GM12865 (cell line): ENCODE measurements at regions not wholly inside any gene's neighbourhood (a gene's known extent, or its start where the extent isn't known, plus 50 kb on each side); places are given as distances from the start of the nearest gene placed in this dataset.

Source experiments
- DNase-seq: peaks from one replicate; pipeline ENCODE4 v3.0.0; 2010; ENCODE audit warnings: low read depth
- H3K4me3 ChIP-seq: 2 replicates; pipeline ENCODE4 v1.5.1; 2011; ENCODE audit warnings: mild to moderate bottlenecking, low read depth, low read length, control low read depth
- TF ChIP-seq, protein P1 (sequence below): IDR thresholded peaks from 2 replicates; pipeline ENCODE4 v1.5.1; 2011; ENCODE audit warnings: low read length, control low read depth, low read depth, inconsistent platforms; ENCODE audit not compliant: insufficient read depth; ENCODE audit errors: missing control alignments

DNA sequence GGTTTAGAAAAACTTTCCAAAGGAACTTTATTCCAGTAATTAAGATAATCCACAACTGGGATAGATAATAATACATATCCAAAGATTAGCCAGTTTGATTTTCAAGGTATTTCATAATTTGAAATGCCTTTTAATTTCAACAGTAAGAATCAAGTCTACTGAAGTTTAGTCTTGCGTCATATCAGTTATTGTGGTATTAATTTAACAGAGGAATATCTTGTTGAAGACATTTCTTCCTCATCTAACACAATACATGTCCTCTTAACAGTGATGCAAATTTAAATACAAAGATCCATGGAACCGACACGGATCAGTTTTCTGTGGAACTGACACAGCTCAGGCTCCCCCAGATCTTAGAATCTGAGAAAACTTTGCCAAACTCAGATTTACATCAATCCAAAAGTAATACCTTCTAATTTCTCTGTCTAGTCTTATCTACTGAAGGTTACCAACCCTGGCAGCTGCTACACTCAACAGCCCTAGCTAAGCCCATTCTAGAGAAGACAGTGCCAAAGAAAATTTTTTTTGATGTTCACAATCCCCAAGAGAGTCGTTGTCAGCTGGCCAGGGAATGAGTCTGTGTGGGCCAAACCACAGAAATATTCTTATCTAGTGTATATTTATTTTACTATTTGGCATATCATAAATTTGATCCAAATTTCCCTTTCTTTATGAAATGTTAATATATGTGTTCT is 365.2 kb upstream of the MEOX2 start:
- no peak overlapping the region for H3K4me3 ChIP-seq
- TF ChIP-seq, protein P1, sequence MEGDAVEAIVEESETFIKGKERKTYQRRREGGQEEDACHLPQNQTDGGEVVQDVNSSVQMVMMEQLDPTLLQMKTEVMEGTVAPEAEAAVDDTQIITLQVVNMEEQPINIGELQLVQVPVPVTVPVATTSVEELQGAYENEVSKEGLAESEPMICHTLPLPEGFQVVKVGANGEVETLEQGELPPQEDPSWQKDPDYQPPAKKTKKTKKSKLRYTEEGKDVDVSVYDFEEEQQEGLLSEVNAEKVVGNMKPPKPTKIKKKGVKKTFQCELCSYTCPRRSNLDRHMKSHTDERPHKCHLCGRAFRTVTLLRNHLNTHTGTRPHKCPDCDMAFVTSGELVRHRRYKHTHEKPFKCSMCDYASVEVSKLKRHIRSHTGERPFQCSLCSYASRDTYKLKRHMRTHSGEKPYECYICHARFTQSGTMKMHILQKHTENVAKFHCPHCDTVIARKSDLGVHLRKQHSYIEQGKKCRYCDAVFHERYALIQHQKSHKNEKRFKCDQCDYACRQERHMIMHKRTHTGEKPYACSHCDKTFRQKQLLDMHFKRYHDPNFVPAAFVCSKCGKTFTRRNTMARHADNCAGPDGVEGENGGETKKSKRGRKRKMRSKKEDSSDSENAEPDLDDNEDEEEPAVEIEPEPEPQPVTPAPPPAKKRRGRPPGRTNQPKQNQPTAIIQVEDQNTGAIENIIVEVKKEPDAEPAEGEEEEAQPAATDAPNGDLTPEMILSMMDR, result no peak
- no peak for DNase-seq

DNA sequence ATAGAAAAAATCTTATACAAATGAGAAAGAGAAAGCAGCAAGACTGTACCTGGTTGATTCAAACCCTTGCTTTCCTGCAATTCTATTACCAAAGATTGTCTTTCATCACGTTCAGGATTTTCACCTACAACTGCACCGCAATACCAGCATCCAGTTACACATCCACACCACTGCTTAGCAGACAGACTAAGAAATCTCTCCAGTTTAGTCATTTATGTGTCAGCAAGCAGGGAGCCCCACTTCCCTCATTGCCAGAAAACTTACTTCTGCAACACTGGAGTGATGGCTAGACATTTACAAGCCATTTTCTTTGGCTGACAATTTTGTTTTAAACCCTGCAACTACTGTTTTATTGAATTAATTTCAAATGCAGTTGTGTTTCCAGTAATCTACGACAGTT is 359.6 kb upstream of the MEOX2 start:
- no peak for DNase-seq
- TF ChIP-seq, protein P1, result no peak
- no peak overlapping the region for H3K4me3 ChIP-seq

DNA sequence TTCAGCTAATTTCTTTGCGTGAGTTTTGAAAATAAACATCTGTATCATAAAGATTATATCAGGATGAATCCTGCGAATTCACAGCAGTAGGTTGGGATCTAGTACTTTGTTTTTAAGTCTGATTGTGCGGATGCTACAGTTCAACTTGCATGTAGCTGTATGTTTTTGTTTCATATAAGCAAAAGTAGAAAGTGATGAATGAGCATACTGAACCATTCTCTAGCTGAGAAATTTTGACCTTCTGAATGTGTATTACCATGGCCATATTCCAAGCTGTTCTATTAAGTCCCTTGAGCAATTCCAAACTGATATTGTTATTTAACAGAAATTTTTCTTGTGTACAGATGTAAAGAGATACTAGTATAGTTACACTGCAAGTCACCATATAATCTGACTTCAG is 358.8 kb upstream of the MEOX2 start:
- H3K4me3 ChIP-seq, result no peak overlapping the region
- no peak for DNase-seq
- TF ChIP-seq, protein P1, result no peak

DNA sequence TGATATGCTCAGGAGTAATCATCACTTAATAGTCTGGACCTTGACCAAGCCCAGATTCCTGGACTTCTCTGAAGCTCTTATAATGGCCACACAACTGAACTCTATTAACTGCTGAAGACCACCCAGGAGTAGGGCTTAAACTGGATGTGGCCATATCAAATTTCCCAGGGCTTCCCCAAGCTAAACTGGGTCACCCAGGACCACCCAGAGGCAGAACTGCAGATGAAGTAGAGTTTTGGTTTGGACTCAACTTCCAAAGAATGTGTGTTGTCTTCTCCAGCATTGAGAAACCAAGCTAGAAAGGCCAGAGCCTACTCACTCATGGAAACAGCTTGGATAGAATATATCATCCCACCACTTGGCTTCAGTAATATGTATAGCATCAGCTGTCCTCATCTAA is 358.2 kb upstream of the MEOX2 start:
- TF ChIP-seq, protein P1, result no peak
- H3K4me3 ChIP-seq, result no peak overlapping the region
- DNase-seq, result no peak

DNA sequence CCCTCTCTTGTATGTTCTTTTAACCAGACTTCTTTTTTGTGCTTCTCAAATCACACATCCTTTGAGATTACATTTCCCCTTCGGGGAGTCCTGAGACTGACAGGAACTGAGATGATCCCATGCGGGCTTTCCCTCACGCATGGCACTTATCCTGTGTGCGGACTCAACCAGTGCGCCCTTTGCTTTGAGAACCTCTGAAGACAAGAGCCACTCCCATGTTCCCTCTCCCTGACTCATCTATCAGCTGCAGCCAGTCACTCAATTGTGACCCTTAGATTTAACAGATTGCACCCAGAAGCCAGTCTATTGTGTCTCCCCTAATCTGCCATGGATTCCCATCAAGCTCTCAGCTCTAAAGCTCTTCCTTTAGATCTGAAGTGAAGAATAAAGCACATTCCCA is 353.9 kb upstream of the MEOX2 start:
- no peak for DNase-seq
- TF ChIP-seq, protein P1, result no peak
- no peak overlapping the region for H3K4me3 ChIP-seq

DNA sequence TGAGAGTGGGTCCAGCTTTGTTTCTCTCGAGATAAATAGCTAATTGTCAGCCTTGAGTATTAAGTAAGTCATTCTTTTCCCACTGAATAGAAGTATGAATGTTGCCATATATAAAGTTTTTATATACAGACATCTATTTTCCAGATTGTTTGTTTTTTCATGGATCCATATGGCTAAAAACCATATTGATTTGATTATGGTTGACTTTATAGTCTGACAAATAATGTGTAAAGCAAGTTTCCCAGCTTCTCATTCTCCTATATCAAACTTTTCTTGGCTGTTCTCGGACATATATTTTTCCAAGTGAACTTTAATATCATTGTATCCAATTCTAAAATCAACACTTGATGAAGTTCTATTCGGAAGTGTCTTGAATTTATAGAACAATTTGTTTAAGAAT is 352.4 kb upstream of the MEOX2 start:
- no peak overlapping the region for H3K4me3 ChIP-seq
- DNase-seq, result no peak
- TF ChIP-seq, protein P1, result no peak

DNA sequence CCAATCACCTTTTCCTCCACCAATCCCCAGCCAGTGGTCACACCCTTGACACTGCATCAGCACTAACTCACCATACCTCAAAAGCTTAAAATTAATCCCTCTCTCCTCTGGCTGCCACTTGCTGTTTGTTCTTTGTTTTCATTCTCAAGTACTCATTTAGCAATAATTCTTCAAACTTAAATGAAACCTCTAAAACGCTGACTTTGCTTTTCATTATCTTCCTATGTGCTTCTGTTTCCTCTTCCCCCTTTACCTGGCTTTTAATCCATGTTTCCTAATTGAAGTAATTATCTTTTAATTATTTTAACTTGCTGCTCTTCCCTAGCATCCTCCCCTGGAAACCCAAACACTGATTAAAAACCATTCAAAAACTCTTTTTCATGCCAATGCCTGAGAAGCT is 348.9 kb upstream of the MEOX2 start:
- DNase-seq, result no peak
- no peak overlapping the region for H3K4me3 ChIP-seq
- TF ChIP-seq, protein P1, result no peak
